Neural cell (in vitro differentiated cells): ENCODE measurements at regions not wholly inside any gene's neighbourhood (a gene's known extent, or its start where the extent isn't known, plus 50 kb on each side); places are given as distances from the start of the nearest gene placed in this dataset.

ENCODE experiments used
- CTCF ChIP-seq: fragments of 450-650 bp; IDR thresholded peaks from 2 replicates; pipeline ENCODE4 v1.5.1; 2014; ENCODE audit warnings: antibody characterized with exemption, mild to moderate bottlenecking, moderate library complexity; ENCODE audit not compliant: poor library complexity, severe bottlenecking
- EZH2 ChIP-seq: fragments of 200-600, 300-800 bp; shearing (Covaris generic), sonication (generic); IDR thresholded peaks from 2 replicates; pipeline ENCODE4 v1.6.1; 2014; ENCODE audit warnings: antibody characterized with exemption, low read length, borderline replicate concordance, mild to moderate bottlenecking; ENCODE audit not compliant: insufficient read depth, poor library complexity, severe bottlenecking
- REST ChIP-seq: IDR thresholded peaks from 2 replicates; pipeline ENCODE4 v1.6.1; 2012; ENCODE audit warnings: borderline replicate concordance

- TF ChIP-seq REST (no peak), CTCF (peak; percentile 83), EZH2 (no peak)
These were observed 250.4 kb downstream of the FOXA2 start for GRCh38 chr20:22333885-22334545.
